ENCODE measurements at regions not wholly inside any gene's neighbourhood (a gene's known extent, or its start where the extent isn't known, plus 50 kb on each side); places are given as distances from the start of the nearest gene placed in this dataset.

DNA sequence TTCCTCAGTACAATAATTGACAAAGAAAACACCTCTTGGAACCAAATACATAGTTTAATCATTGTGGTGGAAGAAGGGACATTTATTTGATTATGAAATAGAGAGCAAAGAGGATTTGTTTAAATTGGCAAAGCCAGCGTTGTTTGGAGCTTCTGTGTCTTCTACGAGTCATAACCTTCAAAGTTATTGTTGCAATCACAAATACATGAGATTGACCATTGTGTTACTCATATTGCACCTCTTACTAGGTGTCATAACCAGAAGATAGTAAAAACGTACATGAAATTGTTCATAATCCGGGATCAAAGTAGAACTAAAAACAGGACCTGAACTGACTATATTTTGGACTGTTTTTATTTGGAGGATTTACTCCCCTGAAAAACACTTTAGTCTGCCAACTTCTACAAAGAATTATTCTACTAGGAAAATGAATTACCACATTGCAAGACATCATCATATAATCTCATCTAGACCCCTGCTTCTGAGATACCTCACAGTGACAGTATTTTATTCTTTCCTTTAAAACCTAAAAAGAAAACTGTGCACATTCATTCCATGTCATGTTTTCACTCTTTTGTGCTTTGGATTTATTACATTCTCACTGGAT lies 151.7 kb upstream of the KLF7 start:
- Histone ChIP-seq H3K4me3 (ENCODE audit: low read depth, low read length) (no peak overlapping the region), H3K27ac (ENCODE audit: low read depth, low read length) (no peak overlapping the region), H3K9ac (ENCODE audit: low read length) (no peak overlapping the region), H3K36me3 (ENCODE audit: control insufficient read depth, insufficient read depth, low read length) (no peaks in the 10 kb centered on the region), H3K9me3 (ENCODE audit: control insufficient read depth, insufficient read depth, low read depth, low read length) (no peaks in the 10 kb centered on the region), H3K4me1 (ENCODE audit: control insufficient read depth, insufficient read depth, low read length) (peaks cover 6% of the 10 kb centered on the region), H3K27me3 (ENCODE audit: control insufficient read depth, insufficient read depth, low read length) (no peaks in the 10 kb centered on the region)

- H3K27me3 ChIP-seq (ENCODE audit: control insufficient read depth, insufficient read depth, low read length) = no peaks in the 10 kb centered on the region
- H3K36me3 ChIP-seq (ENCODE audit: control insufficient read depth, insufficient read depth, low read length) = no peaks in the 10 kb centered on the region
- H3K4me1 ChIP-seq (ENCODE audit: control insufficient read depth, insufficient read depth, low read length) = peaks cover 6% of the 10 kb centered on the region
- H3K27ac ChIP-seq (ENCODE audit: low read depth, low read length) = no peak overlapping the region
- no peak overlapping the region for H3K9ac ChIP-seq (ENCODE audit: low read length)
- no peak overlapping the region for H3K4me3 ChIP-seq (ENCODE audit: low read depth, low read length)
- H3K9me3 ChIP-seq (ENCODE audit: control insufficient read depth, insufficient read depth, low read depth, low read length) = no peaks in the 10 kb centered on the region
These were observed 152.5 kb upstream of the KLF7 start for GRCh38 chr2:207318181-207318628.

- Histone ChIP-seq H3K27me3 (ENCODE audit: control insufficient read depth, insufficient read depth, low read length) (no peaks in the 10 kb centered on the region), H3K9ac (ENCODE audit: low read length) (no peak overlapping the region)
These were observed 153.6 kb upstream of the KLF7 start for GRCh38 chr2:207319316-207319715.

DNA sequence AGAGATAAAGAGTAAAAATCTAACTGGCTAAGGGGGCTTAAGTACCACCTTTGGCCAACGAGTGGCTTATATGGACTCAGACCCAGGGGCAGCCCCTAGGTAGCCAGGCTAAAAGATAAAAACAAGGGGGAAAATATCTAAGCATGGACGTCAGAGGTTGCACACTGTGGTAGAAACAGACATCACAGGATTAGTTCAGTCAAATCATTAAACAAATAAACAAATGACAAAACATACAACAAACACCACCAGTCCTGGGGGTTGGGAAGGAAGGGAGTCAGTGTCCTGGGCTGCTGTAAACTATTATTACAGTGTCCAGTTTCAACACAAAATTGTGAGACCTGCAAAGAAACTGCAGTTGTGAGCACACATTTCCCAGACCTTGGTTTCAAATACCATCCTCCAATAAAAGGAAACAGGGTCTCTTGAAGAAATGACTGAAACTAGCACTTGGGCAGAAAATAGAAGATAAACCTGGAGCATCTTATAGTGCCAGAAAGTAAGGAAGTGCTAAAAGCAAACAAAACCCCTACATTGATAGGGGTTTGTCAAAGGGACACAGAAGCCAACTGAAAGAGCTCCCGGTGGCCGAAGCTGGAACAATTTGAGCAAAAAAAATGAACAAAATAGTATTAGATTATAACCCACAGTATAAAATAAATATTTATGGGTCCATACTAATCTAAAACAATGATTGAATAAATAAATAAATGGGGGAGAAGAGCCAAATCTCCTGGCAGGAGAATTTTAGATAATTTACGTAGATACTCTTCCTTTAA lies 154.8 kb upstream of the KLF7 start:
- H3K36me3 ChIP-seq (ENCODE audit: control insufficient read depth, insufficient read depth, low read length) = no peaks in the 10 kb centered on the region
- H3K27me3 ChIP-seq (ENCODE audit: control insufficient read depth, insufficient read depth, low read length) = no peaks in the 10 kb centered on the region

More at GRCh38 chr2:207319316-207319715, 153.6 kb upstream of the KLF7 start:
- H3K36me3 ChIP-seq (ENCODE audit: control insufficient read depth, insufficient read depth, low read length) = no peaks in the 10 kb centered on the region
- no peak overlapping the region for H3K27ac ChIP-seq (ENCODE audit: low read depth, low read length)
- H3K9me3 ChIP-seq (ENCODE audit: control insufficient read depth, insufficient read depth, low read depth, low read length) = no peaks in the 10 kb centered on the region
- no peak overlapping the region for H3K4me3 ChIP-seq (ENCODE audit: low read depth, low read length)
- peaks cover 6% of the 10 kb centered on the region for H3K4me1 ChIP-seq (ENCODE audit: control insufficient read depth, insufficient read depth, low read length)

DNA sequence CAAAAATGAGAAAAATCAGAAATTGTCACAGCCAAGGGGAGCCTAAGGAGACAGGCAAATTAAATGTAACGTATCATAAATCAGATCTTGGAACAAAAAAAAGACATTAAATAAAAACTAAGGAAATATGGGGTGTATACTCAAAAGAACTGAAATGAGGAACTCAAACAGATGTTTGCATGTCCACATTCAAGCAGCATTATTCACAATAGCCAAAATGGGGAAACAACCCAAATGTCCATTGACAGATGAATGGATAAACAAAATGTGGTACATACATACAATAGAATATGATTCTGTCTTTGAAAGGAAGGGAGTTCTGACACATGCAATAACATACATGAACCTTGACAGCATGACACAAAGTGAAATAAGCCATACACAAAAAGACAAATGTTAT lies 155.8 kb upstream of the KLF7 start:
- Histone ChIP-seq H3K4me3 (ENCODE audit: low read depth, low read length) (no peak overlapping the region), H3K9me3 (ENCODE audit: control insufficient read depth, insufficient read depth, low read depth, low read length) (no peaks in the 10 kb centered on the region), H3K4me1 (ENCODE audit: control insufficient read depth, insufficient read depth, low read length) (no peaks in the 10 kb centered on the region), H3K27ac (ENCODE audit: low read depth, low read length) (no peak overlapping the region), H3K36me3 (ENCODE audit: control insufficient read depth, insufficient read depth, low read length) (no peaks in the 10 kb centered on the region), H3K9ac (ENCODE audit: low read length) (no peak overlapping the region), H3K27me3 (ENCODE audit: control insufficient read depth, insufficient read depth, low read length) (no peaks in the 10 kb centered on the region)

More for the DNA sequence above, 154.8 kb upstream of the KLF7 start:
- Histone ChIP-seq H3K9me3 (ENCODE audit: control insufficient read depth, insufficient read depth, low read depth, low read length) (no peaks in the 10 kb centered on the region), H3K4me3 (ENCODE audit: low read depth, low read length) (no peak overlapping the region), H3K4me1 (ENCODE audit: control insufficient read depth, insufficient read depth, low read length) (no peaks in the 10 kb centered on the region), H3K9ac (ENCODE audit: low read length) (no peak overlapping the region), H3K27ac (ENCODE audit: low read depth, low read length) (no peak overlapping the region)

DNA sequence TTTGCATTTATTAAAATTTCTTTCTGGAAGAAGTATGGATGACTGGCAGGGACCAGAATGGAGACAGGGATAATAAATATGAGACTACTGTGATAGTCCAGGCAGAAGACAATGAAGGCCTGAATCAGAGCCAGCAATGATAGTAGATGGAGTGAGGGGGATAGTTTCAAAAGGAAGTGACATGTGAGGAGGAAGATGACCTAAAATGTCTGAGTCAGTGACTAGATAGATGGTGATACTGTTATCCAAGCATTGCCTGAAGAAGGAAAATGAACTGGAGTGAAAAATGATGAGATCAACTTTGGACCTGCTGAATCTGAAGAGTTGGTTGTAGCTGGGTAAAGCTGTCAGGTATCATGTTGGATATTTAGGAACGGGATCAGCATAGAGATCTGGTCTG lies 158.3 kb upstream of the KLF7 start:
- Histone ChIP-seq H3K9ac (ENCODE audit: low read length) (no peak overlapping the region), H3K27ac (ENCODE audit: low read depth, low read length) (no peak overlapping the region), H3K27me3 (ENCODE audit: control insufficient read depth, insufficient read depth, low read length) (no peaks in the 10 kb centered on the region), H3K9me3 (ENCODE audit: control insufficient read depth, insufficient read depth, low read depth, low read length) (no peaks in the 10 kb centered on the region), H3K36me3 (ENCODE audit: control insufficient read depth, insufficient read depth, low read length) (no peaks in the 10 kb centered on the region), H3K4me3 (ENCODE audit: low read depth, low read length) (no peak overlapping the region), H3K4me1 (ENCODE audit: control insufficient read depth, insufficient read depth, low read length) (peaks cover 5% of the 10 kb centered on the region)

DNA sequence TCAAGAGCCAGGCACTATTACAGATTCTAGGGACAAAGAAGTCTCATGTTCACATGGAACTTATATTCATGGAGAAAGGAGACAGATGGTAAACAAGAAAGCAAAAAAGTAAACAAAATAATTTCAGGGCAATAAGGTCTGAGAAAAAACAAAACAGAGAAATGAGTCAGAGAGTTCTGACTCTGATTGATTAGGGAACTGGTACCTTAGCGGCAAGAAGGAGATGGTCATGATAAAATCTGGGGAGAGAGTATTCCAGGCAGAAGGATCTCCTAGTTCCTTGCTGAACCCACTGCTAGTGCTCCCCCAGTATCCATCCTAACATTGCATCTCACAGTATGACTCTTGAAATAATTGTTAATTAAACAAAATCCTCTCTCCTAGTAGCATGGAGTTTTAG lies 161.8 kb upstream of the KLF7 start:
- Histone ChIP-seq H3K4me3 (ENCODE audit: low read depth, low read length) (no peak overlapping the region), H3K27ac (ENCODE audit: low read depth, low read length) (no peak overlapping the region), H3K27me3 (ENCODE audit: control insufficient read depth, insufficient read depth, low read length) (no peaks in the 10 kb centered on the region), H3K36me3 (ENCODE audit: control insufficient read depth, insufficient read depth, low read length) (no peaks in the 10 kb centered on the region), H3K4me1 (ENCODE audit: control insufficient read depth, insufficient read depth, low read length) (peaks cover 10% of the 10 kb centered on the region), H3K9me3 (ENCODE audit: control insufficient read depth, insufficient read depth, low read depth, low read length) (no peaks in the 10 kb centered on the region), H3K9ac (ENCODE audit: low read length) (no peak overlapping the region)

DNA sequence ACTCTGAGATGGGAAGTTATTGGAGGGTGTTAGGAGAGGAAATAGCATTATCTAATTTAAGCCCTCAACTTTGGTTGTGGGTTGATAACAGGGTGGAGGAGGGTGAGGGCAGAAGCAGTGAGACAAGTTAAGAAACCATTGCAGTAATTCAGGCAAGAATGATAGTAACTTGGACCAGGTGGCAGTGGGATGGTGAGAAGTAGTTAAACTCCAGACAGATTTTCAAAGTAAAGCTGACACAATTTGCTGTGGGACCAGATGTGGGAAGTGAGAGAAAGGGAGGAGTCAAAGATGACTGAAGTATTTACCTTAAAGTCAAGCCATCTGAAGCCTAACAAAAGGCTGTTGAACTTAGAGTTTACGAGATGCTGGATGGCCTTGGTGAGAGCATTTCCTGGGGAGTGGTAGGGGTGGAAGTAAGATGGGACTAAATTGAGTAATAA lies 163.2 kb upstream of the KLF7 start:
- no peak overlapping the region for H3K4me3 ChIP-seq (ENCODE audit: low read depth, low read length)
- no peaks in the 10 kb centered on the region for H3K9me3 ChIP-seq (ENCODE audit: control insufficient read depth, insufficient read depth, low read depth, low read length)
- H3K9ac ChIP-seq (ENCODE audit: low read length) = no peak overlapping the region
- no peak overlapping the region for H3K27ac ChIP-seq (ENCODE audit: low read depth, low read length)
- peaks cover 16% of the 10 kb centered on the region for H3K4me1 ChIP-seq (ENCODE audit: control insufficient read depth, insufficient read depth, low read length)
- H3K27me3 ChIP-seq (ENCODE audit: control insufficient read depth, insufficient read depth, low read length) = no peaks in the 10 kb centered on the region
- H3K36me3 ChIP-seq (ENCODE audit: control insufficient read depth, insufficient read depth, low read length) = no peaks in the 10 kb centered on the region

GRCh38 chr2:207330912-207331311 lies 165.2 kb upstream of the KLF7 start:
- Histone ChIP-seq H3K36me3 (ENCODE audit: control insufficient read depth, insufficient read depth, low read length) (no peaks in the 10 kb centered on the region), H3K4me3 (ENCODE audit: low read depth, low read length) (no peak overlapping the region), H3K27ac (ENCODE audit: low read depth, low read length) (no peak overlapping the region), H3K9me3 (ENCODE audit: control insufficient read depth, insufficient read depth, low read depth, low read length) (no peaks in the 10 kb centered on the region), H3K4me1 (ENCODE audit: control insufficient read depth, insufficient read depth, low read length) (peaks cover 36% of the 10 kb centered on the region), H3K27me3 (ENCODE audit: control insufficient read depth, insufficient read depth, low read length) (no peaks in the 10 kb centered on the region), H3K9ac (ENCODE audit: low read length) (no peak overlapping the region)

DNA sequence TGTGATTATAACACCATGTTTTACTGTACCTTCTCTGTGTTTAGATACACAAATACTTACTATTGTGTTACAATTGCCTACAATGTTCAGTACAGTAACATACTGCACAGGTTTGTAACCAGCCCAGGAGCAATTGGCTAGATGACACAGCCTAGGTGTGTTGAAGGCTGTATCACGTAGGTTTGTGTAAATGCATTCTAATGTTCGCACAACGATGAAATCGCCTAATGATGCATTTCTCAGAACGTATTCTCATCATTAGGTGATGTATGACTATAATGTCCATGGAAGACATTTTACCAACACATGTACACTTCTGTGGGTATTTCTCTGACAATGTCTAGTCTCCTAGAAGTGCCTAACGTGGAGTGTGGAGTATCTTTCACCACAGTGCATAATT lies 165.9 kb upstream of the KLF7 start:
- Histone ChIP-seq H3K4me1 (ENCODE audit: control insufficient read depth, insufficient read depth, low read length) (peaks cover 37% of the 10 kb centered on the region), H3K27me3 (ENCODE audit: control insufficient read depth, insufficient read depth, low read length) (no peaks in the 10 kb centered on the region), H3K9me3 (ENCODE audit: control insufficient read depth, insufficient read depth, low read depth, low read length) (no peaks in the 10 kb centered on the region), H3K36me3 (ENCODE audit: control insufficient read depth, insufficient read depth, low read length) (no peaks in the 10 kb centered on the region), H3K27ac (ENCODE audit: low read depth, low read length) (no peak overlapping the region), H3K9ac (ENCODE audit: low read length) (no peak overlapping the region), H3K4me3 (ENCODE audit: low read depth, low read length) (no peak overlapping the region)

- no peak overlapping the region for H3K9ac ChIP-seq (ENCODE audit: low read length)
- H3K4me1 ChIP-seq (ENCODE audit: control insufficient read depth, insufficient read depth, low read length) = peaks cover 44% of the 10 kb centered on the region
- no peaks in the 10 kb centered on the region for H3K9me3 ChIP-seq (ENCODE audit: control insufficient read depth, insufficient read depth, low read depth, low read length)
- no peak overlapping the region for H3K27ac ChIP-seq (ENCODE audit: low read depth, low read length)
- H3K36me3 ChIP-seq (ENCODE audit: control insufficient read depth, insufficient read depth, low read length) = no peaks in the 10 kb centered on the region
- no peak overlapping the region for H3K4me3 ChIP-seq (ENCODE audit: low read depth, low read length)
- H3K27me3 ChIP-seq (ENCODE audit: control insufficient read depth, insufficient read depth, low read length) = no peaks in the 10 kb centered on the region
These were observed 166.9 kb upstream of the KLF7 start for GRCh38 chr2:207332480-207333212.

Measured in HUES6 (cell line).